OCI-LY3 (cell line): ENCODE measurements at regions not wholly inside any gene's neighbourhood (a gene's known extent, or its start where the extent isn't known, plus 50 kb on each side); places are given as distances from the start of the nearest gene placed in this dataset.

Source experiments
- H2AFZ ChIP-seq: fragments of 200-600, 300-600 bp; shearing (Covaris generic); 2 replicates; pipeline ENCODE4 v1.6.0; 2014; ENCODE audit warnings: antibody characterized with exemption, low read depth, low read length
- H3K27ac ChIP-seq: fragments of 200-600, 300-600 bp; sonication (generic); 2 replicates; pipeline ENCODE4 v1.5.1; 2014; ENCODE audit warnings: mild to moderate bottlenecking, low read length, moderate library complexity, mixed read lengths
- H3K27me3 ChIP-seq: fragments of 200-600, 300-600 bp; sonication (generic); 2 replicates; pipeline ENCODE4 v1.6.1; 2014; ENCODE audit warnings: low read depth, low read length, mixed read lengths
- H3K36me3 ChIP-seq: fragments of 200-600, 300-600 bp; sonication (generic); replicated peaks from 2 replicates; pipeline ENCODE3; 2014; ENCODE audit warnings: low read depth, low read length, mixed read lengths
- H3K4me1 ChIP-seq: fragments of 300-600, 200-600 bp; sonication (generic); 2 replicates; pipeline ENCODE4 v1.6.1; 2014; ENCODE audit warnings: low read length, mixed read lengths
- H3K4me2 ChIP-seq: fragments of 200-600, 300-600 bp; sonication (generic); 2 replicates; pipeline ENCODE4 v1.6.1; 2014; ENCODE audit warnings: low read length, mixed read lengths
- H3K4me3 ChIP-seq: fragments of 300-600, 200-600 bp; sonication (generic); 2 replicates; pipeline ENCODE4 v1.5.1; 2014; ENCODE audit warnings: antibody characterized with exemption, mild to moderate bottlenecking, low read length, moderate library complexity
- H3K79me2 ChIP-seq: fragments of 300-600, 200-600 bp; shearing (Covaris generic); 2 replicates; pipeline ENCODE4 v1.6.1; 2014; ENCODE audit warnings: mild to moderate bottlenecking, low read length, mixed read lengths
- H3K9ac ChIP-seq: fragments of 300-600, 200-600 bp; shearing (Covaris generic); 2 replicates; pipeline ENCODE4 v1.6.0; 2014; ENCODE audit warnings: mild to moderate bottlenecking, low read length, moderate library complexity
- H3K9me3 ChIP-seq: fragments of 200-600, 300-600 bp; shearing (Covaris generic); 2 replicates; pipeline ENCODE4 v1.6.1; 2014; ENCODE audit warnings: low read length, mixed read lengths; ENCODE audit not compliant: insufficient read depth
- H4K20me1 ChIP-seq: fragments of 200-600, 300-600 bp; sonication (generic); 2 replicates; pipeline ENCODE4 v1.6.1; 2016; ENCODE audit warnings: low read length, mixed read lengths; ENCODE audit not compliant: insufficient read depth
- EZH2phosphoT487 ChIP-seq: fragments of 200-600 bp; shearing (Covaris generic); IDR thresholded peaks from 2 replicates; pipeline ENCODE4 v1.6.1; 2018; ENCODE audit warnings: antibody characterized with exemption, mixed run types, low read depth
- TF ChIP-seq, protein P1 (sequence below): fragments of 200-600, 300-600 bp; sonication (generic); IDR thresholded peaks from 2 replicates; pipeline ENCODE4 v1.5.1; 2014; ENCODE audit warnings: antibody characterized with exemption, low read length, low read depth

DNA sequence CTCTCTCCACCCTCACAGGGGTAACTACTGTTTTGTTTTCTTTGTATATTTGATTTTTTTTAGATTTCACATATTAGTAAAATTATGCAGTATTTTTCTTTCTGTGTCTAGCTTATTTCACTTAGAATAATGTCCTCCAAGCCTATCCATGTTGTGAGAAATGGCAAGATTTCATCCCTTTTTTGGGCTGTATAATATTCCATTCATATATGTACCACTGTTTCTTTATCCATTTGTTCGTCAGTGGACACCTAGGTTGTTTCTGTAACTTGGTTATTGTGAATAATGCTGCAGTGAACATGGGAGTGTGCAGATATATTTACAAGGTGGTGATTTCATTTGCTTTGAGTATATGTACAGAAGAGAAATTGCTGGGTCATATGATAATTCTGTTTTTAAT, 144.0 kb upstream of the CHD1 start:
- H2AFZ ChIP-seq = no peak overlapping the region
- H3K27me3 ChIP-seq = no peaks in the 10 kb centered on the region
- H3K4me3 ChIP-seq = no peak overlapping the region
- H3K36me3 ChIP-seq = peaks cover 11% of the 10 kb centered on the region
- no peak overlapping the region for H3K27ac ChIP-seq
- no peak overlapping the region for H3K9ac ChIP-seq
- no peak for TF ChIP-seq EZH2phosphoT487
- TF ChIP-seq, protein P1, sequence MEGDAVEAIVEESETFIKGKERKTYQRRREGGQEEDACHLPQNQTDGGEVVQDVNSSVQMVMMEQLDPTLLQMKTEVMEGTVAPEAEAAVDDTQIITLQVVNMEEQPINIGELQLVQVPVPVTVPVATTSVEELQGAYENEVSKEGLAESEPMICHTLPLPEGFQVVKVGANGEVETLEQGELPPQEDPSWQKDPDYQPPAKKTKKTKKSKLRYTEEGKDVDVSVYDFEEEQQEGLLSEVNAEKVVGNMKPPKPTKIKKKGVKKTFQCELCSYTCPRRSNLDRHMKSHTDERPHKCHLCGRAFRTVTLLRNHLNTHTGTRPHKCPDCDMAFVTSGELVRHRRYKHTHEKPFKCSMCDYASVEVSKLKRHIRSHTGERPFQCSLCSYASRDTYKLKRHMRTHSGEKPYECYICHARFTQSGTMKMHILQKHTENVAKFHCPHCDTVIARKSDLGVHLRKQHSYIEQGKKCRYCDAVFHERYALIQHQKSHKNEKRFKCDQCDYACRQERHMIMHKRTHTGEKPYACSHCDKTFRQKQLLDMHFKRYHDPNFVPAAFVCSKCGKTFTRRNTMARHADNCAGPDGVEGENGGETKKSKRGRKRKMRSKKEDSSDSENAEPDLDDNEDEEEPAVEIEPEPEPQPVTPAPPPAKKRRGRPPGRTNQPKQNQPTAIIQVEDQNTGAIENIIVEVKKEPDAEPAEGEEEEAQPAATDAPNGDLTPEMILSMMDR = no peak
- no peaks in the 10 kb centered on the region for H4K20me1 ChIP-seq
- peaks cover 13% of the 10 kb centered on the region for H3K4me1 ChIP-seq
- no peak overlapping the region for H3K4me2 ChIP-seq
- no peaks in the 10 kb centered on the region for H3K79me2 ChIP-seq
- H3K9me3 ChIP-seq = no peaks in the 10 kb centered on the region

DNA sequence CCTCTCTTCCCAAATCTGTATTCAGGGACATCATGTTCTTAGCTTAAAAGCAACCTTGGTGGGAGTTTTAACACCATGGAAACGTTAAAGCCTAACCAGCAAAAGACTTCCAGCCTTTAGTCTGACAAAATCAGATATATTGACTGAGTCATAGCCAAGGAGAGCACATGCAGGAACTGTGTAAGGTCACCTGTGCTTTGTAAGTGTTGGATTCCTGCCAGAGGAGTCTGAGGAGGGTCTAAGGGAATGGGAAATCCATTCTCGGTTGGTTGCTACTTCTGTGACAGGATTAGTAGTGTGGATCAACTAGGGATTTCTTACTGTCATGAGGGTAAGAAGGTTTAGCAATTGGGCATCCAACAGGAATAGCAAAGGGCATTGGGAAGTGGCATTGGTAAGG, 142.0 kb upstream of the CHD1 start:
- Histone ChIP-seq H3K27ac (no peak overlapping the region), H3K4me3 (no peak overlapping the region), H4K20me1 (no peaks in the 10 kb centered on the region), H2AFZ (no peak overlapping the region), H3K4me1 (peaks cover 19% of the 10 kb centered on the region), H3K4me2 (no peak overlapping the region), H3K9ac (no peak overlapping the region), H3K36me3 (peaks cover 11% of the 10 kb centered on the region), H3K79me2 (no peaks in the 10 kb centered on the region), H3K9me3 (no peaks in the 10 kb centered on the region), H3K27me3 (no peaks in the 10 kb centered on the region)
- TF ChIP-seq, protein P1 = no peak
- TF ChIP-seq EZH2phosphoT487 = no peak

DNA sequence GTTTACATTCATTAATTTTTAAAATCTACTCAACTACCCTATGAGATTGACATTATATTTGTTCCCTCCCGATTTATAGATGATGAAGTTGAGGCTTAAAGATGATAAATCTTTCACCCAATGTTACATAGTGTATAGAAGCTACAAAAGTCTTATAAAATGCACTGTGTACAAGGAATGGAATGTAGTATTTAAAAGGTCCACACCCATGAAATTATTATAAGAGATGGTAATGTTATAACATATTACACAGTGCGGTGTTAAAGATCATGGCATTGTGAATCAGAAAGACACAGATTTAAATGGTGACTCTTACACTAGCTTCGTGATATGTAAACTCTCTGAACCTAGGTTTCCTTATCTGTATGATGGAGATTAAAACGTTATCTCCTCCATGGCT, 141.6 kb upstream of the CHD1 start:
- H3K9me3 ChIP-seq = no peaks in the 10 kb centered on the region
- H3K9ac ChIP-seq = no peak overlapping the region
- H3K4me3 ChIP-seq = no peak overlapping the region
- peaks cover 24% of the 10 kb centered on the region for H3K4me1 ChIP-seq
- H3K27me3 ChIP-seq = no peaks in the 10 kb centered on the region
- H4K20me1 ChIP-seq = no peaks in the 10 kb centered on the region
- H3K79me2 ChIP-seq = no peaks in the 10 kb centered on the region
- no peak overlapping the region for H3K4me2 ChIP-seq
- H2AFZ ChIP-seq = no peak overlapping the region
- H3K36me3 ChIP-seq = peaks cover 11% of the 10 kb centered on the region
- H3K27ac ChIP-seq = no peak overlapping the region
- no peak for TF ChIP-seq EZH2phosphoT487
- TF ChIP-seq, protein P1 = no peak

DNA sequence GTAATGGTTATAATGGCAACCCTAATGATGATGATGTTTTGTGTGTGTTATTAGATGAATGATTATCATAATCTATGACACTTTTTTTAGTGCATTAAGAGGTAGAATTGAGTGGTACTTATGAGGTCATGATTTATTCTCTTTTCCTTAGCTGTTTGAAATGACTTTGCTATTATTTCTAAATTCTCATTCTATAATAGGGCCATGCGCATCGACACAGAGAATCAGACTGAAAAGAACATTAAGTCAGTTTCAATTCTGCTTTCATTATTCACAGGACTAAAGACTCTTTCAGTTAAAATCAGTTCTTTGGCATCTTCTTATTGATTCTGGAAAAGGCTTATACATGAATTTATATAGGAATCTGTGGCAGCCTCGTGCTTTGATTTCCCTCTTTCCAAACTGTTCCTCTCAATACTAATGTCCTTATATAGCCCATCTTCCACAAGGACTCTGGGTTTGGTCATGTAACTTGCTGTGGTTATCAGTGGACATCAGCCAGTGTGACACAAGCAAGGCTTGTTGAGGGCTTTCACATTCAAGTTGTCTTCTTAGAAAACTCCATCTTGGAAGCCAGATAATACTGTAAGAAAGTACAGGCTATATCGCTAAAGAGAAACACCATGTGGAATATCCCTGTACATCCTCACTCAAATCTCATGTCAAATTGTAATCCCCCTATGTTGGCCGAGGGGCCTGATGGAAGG, 140.3 kb upstream of the CHD1 start:
- no peak overlapping the region for H3K9ac ChIP-seq
- peaks cover 11% of the 10 kb centered on the region for H3K36me3 ChIP-seq
- no peak overlapping the region for H2AFZ ChIP-seq
- H3K4me3 ChIP-seq = no peak overlapping the region
- H3K27ac ChIP-seq = no peak overlapping the region
- no peak for TF ChIP-seq EZH2phosphoT487
- TF ChIP-seq, protein P1 = no peak
- peaks cover 26% of the 10 kb centered on the region for H3K4me1 ChIP-seq
- no peaks in the 10 kb centered on the region for H3K9me3 ChIP-seq
- no peaks in the 10 kb centered on the region for H3K27me3 ChIP-seq
- peak overlapping the region; percentile 31 for H3K4me2 ChIP-seq
- no peaks in the 10 kb centered on the region for H4K20me1 ChIP-seq
- no peaks in the 10 kb centered on the region for H3K79me2 ChIP-seq
